ENCODE measurements at regions not wholly inside any gene's neighbourhood (a gene's known extent, or its start where the extent isn't known, plus 50 kb on each side); places are given as distances from the start of the nearest gene placed in this dataset.

DNA sequence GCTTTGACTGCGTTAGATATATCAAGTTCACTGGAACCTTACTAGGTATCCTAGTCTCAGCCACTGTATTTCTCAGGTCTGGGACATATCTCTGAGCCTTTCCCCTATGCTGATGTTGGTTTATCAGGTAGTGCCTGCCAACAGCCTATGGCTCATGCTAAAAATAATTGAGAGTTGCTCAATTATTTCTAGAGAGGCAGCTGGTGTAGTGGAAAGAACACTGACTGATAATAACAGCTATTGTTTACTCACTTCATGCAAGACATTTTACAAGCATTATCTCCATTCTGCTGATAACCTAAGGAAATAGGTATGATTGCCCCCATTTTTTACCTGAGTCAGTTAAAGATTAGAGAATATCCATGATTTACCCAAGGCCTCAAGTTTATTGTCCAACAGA is 231.4 kb downstream of the LRRN1 start:
- TF ChIP-seq, protein P1, sequence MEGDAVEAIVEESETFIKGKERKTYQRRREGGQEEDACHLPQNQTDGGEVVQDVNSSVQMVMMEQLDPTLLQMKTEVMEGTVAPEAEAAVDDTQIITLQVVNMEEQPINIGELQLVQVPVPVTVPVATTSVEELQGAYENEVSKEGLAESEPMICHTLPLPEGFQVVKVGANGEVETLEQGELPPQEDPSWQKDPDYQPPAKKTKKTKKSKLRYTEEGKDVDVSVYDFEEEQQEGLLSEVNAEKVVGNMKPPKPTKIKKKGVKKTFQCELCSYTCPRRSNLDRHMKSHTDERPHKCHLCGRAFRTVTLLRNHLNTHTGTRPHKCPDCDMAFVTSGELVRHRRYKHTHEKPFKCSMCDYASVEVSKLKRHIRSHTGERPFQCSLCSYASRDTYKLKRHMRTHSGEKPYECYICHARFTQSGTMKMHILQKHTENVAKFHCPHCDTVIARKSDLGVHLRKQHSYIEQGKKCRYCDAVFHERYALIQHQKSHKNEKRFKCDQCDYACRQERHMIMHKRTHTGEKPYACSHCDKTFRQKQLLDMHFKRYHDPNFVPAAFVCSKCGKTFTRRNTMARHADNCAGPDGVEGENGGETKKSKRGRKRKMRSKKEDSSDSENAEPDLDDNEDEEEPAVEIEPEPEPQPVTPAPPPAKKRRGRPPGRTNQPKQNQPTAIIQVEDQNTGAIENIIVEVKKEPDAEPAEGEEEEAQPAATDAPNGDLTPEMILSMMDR (IDR thresholded peaks at IDR 0.05; ENCODE audit: extremely low read depth in 1 of 2, insufficient read depth in 1 of 2, low read depth in 1 of 2, low read length in 2 of 2): no peak
- TF ChIP-seq POLR2AphosphoS5 (IDR thresholded peaks at IDR 0.05; ENCODE audit: insufficient read depth, low read depth, low read length) (no peak), POLR2A (IDR thresholded peaks at IDR 0.05; ENCODE audit: low read depth, low read length) (no peak), EZH2 (IDR thresholded peaks at IDR 0.05; ENCODE audit: borderline replicate concordance, low read depth, low read length, severe bottlenecking) (no peak), MYC (IDR thresholded peaks at IDR 0.05; ENCODE audit: low read depth, low read length) (no peak), JUN (IDR thresholded peaks at IDR 0.05; ENCODE audit: borderline replicate concordance, insufficient read depth, insufficient read length, low read depth) (no peak), FOS (IDR thresholded peaks at IDR 0.05; ENCODE audit: borderline replicate concordance, insufficient read depth, low read length) (no peak), GATA2 (IDR thresholded peaks at IDR 0.05; ENCODE audit: insufficient read depth, insufficient read length, low read depth, low read length) (no peak)
- TF ChIP-seq, protein P2, sequence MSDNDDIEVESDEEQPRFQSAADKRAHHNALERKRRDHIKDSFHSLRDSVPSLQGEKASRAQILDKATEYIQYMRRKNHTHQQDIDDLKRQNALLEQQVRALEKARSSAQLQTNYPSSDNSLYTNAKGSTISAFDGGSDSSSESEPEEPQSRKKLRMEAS (IDR thresholded peaks at IDR 0.05; ENCODE audit: insufficient read depth, insufficient read length): no peak
